ENCODE measurements at regions not wholly inside any gene's neighbourhood (a gene's known extent, or its start where the extent isn't known, plus 50 kb on each side); places are given as distances from the start of the nearest gene placed in this dataset.
"Not testable (repeated sequence)": the region's sequence is repeated elsewhere in the genome, so short reads cannot be mapped to it uniquely, and the experiment has no call there.

GRCh38 chr12:93237235-93237915 lies 140.3 kb upstream of the NUDT4 start:
- H3K4me3 ChIP-seq, result no peak overlapping the region
- TF ChIP-seq CTCF (IDR thresholded peaks at IDR 0.05), result no peak
- peak; percentile 87 for DNase-seq (ENCODE audit: low spot score)
- peak overlapping the region; percentile 53 to 79 for H3K27ac ChIP-seq

GRCh38 chr12:93238512-93239262 lies 139.0 kb upstream of the NUDT4 start:
- not testable (repeated sequence) for H3K27ac ChIP-seq; H3K4me3 ChIP-seq; DNase-seq (ENCODE audit: low spot score)

- DNase-seq (ENCODE audit: low spot score); H3K27ac ChIP-seq; H3K4me3 ChIP-seq: not testable (repeated sequence)
Measured at GRCh38 chr12:93239789-93240188, 137.9 kb upstream of the NUDT4 start.

- Histone ChIP-seq H3K27ac (no peak overlapping the region), H3K4me3 (no peak overlapping the region)
- no peak for TF ChIP-seq CTCF (IDR thresholded peaks at IDR 0.05)
- DNase-seq (ENCODE audit: low spot score), result no peak
Measured at GRCh38 chr12:93242154-93242972, 135.4 kb upstream of the NUDT4 start.

GRCh38 chr12:93243382-93243688 lies 134.4 kb upstream of the NUDT4 start:
- no peak for TF ChIP-seq CTCF (IDR thresholded peaks at IDR 0.05)
- H3K4me3 ChIP-seq, result no peak overlapping the region
- no peak for DNase-seq (ENCODE audit: low spot score)
- peak overlapping the region in 1 of 2 donors; percentile 12 for H3K27ac ChIP-seq

- H3K4me3 ChIP-seq, result no peak overlapping the region
- TF ChIP-seq CTCF (IDR thresholded peaks at IDR 0.05), result no peak
- DNase-seq (ENCODE audit: low spot score), result no peak
- peak overlapping the region in 1 of 2 donors; percentile 12 for H3K27ac ChIP-seq
Measured at GRCh38 chr12:93243689-93244513, 133.8 kb upstream of the NUDT4 start.

GRCh38 chr12:93244514-93245077 lies 133.1 kb upstream of the NUDT4 start:
- no peak for DNase-seq (ENCODE audit: low spot score)
- Histone ChIP-seq H3K27ac (no peak overlapping the region), H3K4me3 (no peak overlapping the region)
- no peak for TF ChIP-seq CTCF (IDR thresholded peaks at IDR 0.05)
